ENCODE measurements at regions not wholly inside any gene's neighbourhood (a gene's known extent, or its start where the extent isn't known, plus 50 kb on each side); places are given as distances from the start of the nearest gene placed in this dataset.

GRCh38 chr5:74356009-74356695 lies 284.4 kb downstream of the ENC1 start (continued):
- TF ChIP-seq CHD1 (IDR thresholded peaks at IDR 0.05; ENCODE audit: low read depth, low read length), result no peak
- no peak for TF ChIP-seq NR2C1 (IDR thresholded peaks at IDR 0.05)
- TF ChIP-seq POLR2A (IDR thresholded peaks at IDR 0.05; ENCODE audit: low read depth, low read length), result no peak
- no peak for TF ChIP-seq DPF2 (IDR thresholded peaks at IDR 0.05)

DNA sequence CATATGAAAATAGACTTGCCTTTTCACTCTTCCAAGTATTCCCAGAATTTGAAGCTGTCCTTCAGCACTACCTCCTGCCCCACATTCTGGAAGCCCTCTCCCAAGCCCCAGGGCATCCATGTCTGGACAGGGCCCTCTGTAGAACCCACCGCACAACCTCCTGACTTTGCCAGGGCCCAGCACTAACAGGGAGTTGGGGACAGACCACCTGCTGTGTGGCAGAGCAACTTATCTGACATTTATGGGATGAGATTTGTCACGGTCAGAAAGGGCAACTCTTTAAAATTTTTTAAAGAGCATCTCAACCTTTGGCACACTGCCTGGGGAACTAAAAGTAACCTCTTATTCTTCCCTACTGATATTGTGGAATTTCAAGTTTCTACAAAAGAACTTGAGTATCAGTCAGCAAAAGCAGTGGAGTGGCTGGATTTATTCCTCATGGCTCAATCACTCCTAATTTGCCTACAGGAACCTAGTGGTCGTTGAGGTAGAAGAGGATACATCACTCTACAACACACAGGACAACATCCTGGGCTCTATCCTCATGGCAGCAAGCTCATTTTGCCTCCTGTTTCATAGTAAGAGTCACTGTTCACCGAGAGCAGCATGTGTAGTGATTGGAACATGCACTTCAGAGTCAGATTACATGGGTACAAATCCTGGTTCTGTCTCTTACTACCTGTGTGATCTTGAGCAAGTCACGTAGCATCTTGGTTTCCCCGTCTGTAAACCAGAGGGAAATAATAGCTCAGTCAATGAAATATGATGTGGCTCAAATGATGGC lies 285.3 kb downstream of the ENC1 start:
- no TSS peak for BruUV-seq (replicated peaks)
- Histone ChIP-seq H3K27me3 (replicated peaks in 1 of 2; ENCODE audit: control insufficient read depth in 2 of 2, insufficient read depth in 2 of 2, low read length in 1 of 2) (no peaks in the 10 kb centered on the region), H3K27ac (ENCODE audit: control insufficient read depth, insufficient read depth) (no peak overlapping the region), H2AFZ (ENCODE audit: control insufficient read depth, low read depth, low read length) (no peak overlapping the region), H3K4me3 (no peak overlapping the region), H3K4me1 (ENCODE audit: control insufficient read depth, insufficient read depth, low read length) (no peaks in the 10 kb centered on the region), H3K36me3 (ENCODE audit: control insufficient read depth in 2 of 2, insufficient read depth in 2 of 2, low read length in 1 of 2) (no peaks in the 10 kb centered on the region), H3K79me2 (ENCODE audit: control insufficient read depth, insufficient read depth, low read length) (no peaks in the 10 kb centered on the region), H3K9me3 (replicated peaks; ENCODE audit: control insufficient read depth, insufficient read depth, low read length) (no peaks in the 10 kb centered on the region), H3K9ac (ENCODE audit: control insufficient read depth, insufficient read depth, low read length) (no peak overlapping the region), H4K20me1 (ENCODE audit: control insufficient read depth, insufficient read depth) (no peaks in the 10 kb centered on the region), H3K4me2 (ENCODE audit: control insufficient read depth, insufficient read depth) (no peak overlapping the region)
- in situ Hi-C loops (cut with MboI) (no loop called here), intact Hi-C loops (cut with micrococcal nuclease; ENCODE audit: unreplicated experiment) (no loop called here)
- no peak for FAIRE-seq
- 36% methylated on average over 6 of the region's 6 CpGs for WGBS (ENCODE audit: insufficient coverage, insufficient replicate concordance, low lambda C conversion rate, missing lambda C conversion rate)
- CTCF ChIA-PET, result no interaction called here
- POLR2A ChIA-PET, result no interaction called here
- DNase-seq (ENCODE audit: low read depth, low spot score), result no peak
- SMC1A ChIA-PET (ENCODE audit: uncharacterized antibody, unreplicated experiment), result no interaction called here
- RAD21 ChIA-PET (ENCODE audit: unreplicated experiment), result no interaction called here
- ATAC-seq, result no peak
- TF ChIP-seq, protein P1, sequence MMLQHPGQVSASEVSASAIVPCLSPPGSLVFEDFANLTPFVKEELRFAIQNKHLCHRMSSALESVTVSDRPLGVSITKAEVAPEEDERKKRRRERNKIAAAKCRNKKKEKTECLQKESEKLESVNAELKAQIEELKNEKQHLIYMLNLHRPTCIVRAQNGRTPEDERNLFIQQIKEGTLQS (IDR thresholded peaks at IDR 0.05; ENCODE audit: borderline replicate concordance, extremely low read depth, low read depth, low read length), result no peak
- no peak for TF ChIP-seq USF1 (IDR thresholded peaks at IDR 0.05; ENCODE audit: borderline replicate concordance, extremely low read length, insufficient read depth, low read depth, low read length)
- no peak for TF ChIP-seq ZNF384 (IDR thresholded peaks at IDR 0.05; ENCODE audit: borderline replicate concordance, low read depth, low read length)
- TF ChIP-seq RCOR1 (conservative IDR thresholded peaks at IDR 0.05; ENCODE audit: low read depth, low read length), result no peak
- no peak for TF ChIP-seq STAT1 (conservative IDR thresholded peaks at IDR 0.05)
- no peak for TF ChIP-seq ZNF207 (IDR thresholded peaks at IDR 0.05; ENCODE audit: borderline replicate concordance)
- no peak for TF ChIP-seq E2F8 (IDR thresholded peaks at IDR 0.05; ENCODE audit: low read depth, partially characterized antibody)
- TF ChIP-seq IRF5 (IDR thresholded peaks at IDR 0.05; ENCODE audit: borderline replicate concordance), result no peak
